HG02763 (cell line): ENCODE measurements at regions not wholly inside any gene's neighbourhood (a gene's known extent, or its start where the extent isn't known, plus 50 kb on each side); places are given as distances from the start of the nearest gene placed in this dataset.
"Not testable (repeated sequence)": the region's sequence is repeated elsewhere in the genome, so short reads cannot be mapped to it uniquely, and the experiment has no call there.

Source experiments
- ATAC-seq: cut with Tn5 transposase; IDR thresholded peaks from one replicate; pipeline ENCODE4 v1.9.1; 2021; ENCODE audit warnings: mild to moderate bottlenecking, moderate library complexity; ENCODE audit not compliant: unreplicated experiment

DNA sequence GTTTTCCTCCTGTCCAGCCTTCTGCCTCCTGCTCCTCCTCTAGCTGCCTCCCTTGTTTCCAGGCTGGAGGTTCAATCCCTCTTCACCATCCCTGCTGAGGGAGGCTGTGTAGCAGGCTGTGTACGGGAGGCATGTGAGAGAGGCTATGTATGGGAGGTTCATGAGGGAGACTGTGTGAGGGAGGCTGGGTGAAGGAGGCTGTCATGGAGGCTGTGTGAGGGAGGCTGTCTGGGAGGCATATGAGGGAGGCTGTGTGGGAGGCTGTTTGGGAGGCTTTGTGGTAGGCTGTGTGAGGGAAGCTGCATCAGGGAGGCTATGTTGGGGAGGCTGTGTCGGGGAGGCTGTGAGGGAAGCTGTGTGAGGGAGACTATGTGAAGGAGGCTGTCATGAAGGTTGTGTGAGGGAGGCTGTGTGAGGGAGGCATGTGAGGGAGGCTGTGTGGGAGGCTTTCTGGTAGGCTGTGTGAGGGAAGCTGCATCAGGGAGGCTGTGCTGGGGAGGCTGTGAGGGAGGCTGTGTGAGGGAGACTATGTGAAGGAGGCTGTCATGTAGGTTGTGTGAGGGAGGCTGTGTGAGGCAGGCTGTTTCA lies 123.7 kb upstream of the RNF32 start:
- ATAC-seq: no peak

DNA sequence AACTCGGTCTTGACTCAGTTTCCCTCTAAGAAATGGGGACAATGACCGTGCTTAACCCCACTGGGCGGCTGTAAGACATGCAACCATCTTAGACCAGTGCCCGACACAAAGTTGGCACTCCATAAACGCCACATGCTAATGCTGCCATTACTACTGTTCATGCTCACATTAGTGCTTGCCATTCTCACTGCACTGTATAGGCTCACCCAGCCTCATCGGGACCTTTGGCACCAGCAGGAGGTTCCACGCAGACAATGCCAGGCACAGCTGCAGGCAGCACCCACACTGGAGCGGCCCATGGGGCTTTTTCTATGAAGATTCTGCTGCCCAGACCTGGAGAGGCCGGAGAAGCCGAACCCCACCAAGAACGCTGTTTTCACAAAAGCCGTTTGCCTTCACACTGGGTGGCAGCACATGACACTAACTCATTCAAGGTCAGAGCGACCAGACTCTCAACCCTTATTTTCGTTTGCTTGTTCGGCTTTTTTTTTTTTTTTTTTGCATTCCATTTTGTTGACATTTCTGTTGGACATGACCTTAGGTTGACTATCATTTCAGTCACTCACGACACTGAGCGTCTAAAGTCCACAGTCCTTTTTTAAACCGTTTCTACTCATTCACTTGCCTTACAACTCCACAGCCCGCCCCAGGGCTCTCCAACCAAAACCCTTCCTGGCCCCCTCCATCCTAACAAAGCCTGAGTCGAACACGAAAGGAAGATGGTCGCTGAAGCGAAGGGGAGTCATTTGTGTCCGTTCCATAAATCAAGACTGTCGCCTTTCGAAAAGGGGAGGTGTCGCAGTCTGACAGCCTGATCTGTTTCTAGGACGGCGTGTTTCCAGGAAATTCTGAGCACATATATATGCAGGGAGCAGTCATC lies 124.4 kb upstream of the RNF32 start:
- no peak for ATAC-seq

DNA sequence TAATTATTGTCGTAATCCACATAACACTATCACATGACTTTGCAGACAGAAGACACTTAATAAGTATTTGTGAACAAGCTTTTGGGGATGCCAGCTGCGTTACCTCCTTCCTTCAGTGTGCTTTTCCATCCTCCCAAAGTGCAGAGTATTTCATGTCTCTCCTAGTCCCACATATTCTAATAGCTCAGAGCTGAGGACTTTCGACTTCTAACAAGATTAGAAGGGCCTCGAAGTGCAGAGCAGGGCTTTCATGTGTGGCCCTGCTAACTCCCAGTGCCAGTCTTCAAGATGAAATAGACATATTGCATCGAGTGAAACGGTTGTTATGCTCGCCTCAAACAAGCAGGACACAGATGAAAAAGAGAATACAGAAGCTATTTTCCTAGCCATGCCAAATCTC lies 125.7 kb upstream of the RNF32 start:
- no peak for ATAC-seq

DNA sequence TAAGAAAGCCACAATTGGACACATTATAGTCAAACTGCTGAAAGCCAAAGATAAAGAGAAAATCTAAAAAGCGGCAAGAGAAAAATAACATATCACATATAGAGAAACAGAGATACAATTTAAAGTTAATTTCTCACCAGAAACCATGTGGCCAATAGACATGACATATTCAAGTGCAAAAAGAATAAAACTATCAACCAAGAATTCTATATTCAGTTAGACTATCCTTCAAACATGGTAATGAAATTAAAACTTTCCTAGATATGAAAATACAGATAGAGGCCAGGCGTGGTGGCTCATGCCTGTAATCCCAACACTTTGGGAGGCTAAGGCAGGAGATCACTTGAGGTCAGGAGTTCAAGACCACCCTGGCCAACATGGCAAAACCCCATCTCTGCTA lies 129.1 kb upstream of the RNF32 start:
- no peak for ATAC-seq

- no peak for ATAC-seq
Measured at GRCh38 chr7:156510966-156511365, 129.6 kb upstream of the RNF32 start.

- ATAC-seq: no peak
Measured at GRCh38 chr7:156509216-156509615, 131.4 kb upstream of the RNF32 start.

DNA sequence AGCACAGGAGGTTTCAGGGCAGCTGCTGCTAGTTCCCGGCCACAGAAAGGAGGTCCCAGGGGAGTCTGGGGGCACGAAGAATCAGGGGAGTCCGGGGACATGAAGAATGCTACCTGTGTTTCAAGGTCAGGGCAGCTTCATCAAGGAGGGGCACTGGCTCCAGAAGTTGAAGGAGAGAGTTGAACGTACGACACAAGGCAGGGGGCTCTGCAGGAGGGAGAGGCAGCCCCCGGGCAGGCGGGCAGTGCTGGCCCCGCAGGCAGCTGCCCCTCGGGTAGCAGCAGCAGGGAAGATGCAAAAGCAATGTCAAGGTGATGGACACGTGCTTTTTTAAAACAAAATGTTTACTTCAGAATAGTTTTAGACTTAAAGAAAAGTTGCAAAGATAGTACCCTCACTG lies 134.7 kb upstream of the RNF32 start:
- no peak for ATAC-seq

DNA sequence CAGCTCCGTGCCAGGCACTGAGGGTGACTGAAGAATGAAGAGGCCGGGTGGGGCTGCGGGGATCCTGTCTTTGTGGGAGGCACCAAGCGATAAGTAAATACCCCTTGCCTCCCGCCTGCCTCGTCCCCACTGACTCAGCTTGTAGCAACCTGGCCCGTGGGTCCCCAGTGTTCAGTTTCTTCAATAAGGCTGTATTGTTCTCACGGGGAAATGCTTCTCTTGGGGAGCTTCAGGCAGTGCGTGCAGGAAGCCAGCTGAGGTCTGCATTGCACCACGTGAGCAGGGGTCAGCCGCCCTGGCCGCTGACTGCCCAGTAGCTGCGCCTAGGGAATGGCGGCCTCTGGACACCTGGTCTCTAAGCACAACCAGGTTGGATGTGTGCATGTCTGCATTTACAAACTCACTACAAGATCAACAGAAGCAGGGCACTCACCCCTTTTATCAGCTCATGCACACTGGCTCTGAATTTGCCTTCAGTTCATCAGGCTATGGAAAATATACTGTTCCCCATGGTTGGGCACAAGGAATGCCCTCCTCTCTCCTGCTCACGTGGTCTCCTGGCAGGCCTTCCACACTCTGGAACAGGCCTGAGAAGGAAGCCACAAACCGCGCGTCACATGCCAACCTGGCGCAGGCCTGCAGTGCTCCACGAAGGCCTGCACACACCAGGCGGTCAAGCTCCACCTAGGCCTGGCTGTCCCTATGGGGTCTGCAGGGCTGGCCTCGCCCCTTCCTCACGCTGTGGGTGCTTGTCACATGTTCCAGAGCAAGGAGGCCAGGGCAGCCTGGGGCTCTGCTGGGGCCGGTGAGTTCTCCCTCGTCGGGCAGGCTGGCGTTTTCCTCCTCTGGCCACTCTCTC lies 135.7 kb upstream of the RNF32 start:
- no peak for ATAC-seq

- no peak for ATAC-seq
Measured at GRCh38 chr7:156504006-156504405, 136.6 kb upstream of the RNF32 start.

- ATAC-seq: no peak
Measured at GRCh38 chr7:156503196-156503595, 137.4 kb upstream of the RNF32 start.

- not testable (repeated sequence) for ATAC-seq
Measured at GRCh38 chr7:156501815-156502214, 138.8 kb upstream of the RNF32 start.

DNA sequence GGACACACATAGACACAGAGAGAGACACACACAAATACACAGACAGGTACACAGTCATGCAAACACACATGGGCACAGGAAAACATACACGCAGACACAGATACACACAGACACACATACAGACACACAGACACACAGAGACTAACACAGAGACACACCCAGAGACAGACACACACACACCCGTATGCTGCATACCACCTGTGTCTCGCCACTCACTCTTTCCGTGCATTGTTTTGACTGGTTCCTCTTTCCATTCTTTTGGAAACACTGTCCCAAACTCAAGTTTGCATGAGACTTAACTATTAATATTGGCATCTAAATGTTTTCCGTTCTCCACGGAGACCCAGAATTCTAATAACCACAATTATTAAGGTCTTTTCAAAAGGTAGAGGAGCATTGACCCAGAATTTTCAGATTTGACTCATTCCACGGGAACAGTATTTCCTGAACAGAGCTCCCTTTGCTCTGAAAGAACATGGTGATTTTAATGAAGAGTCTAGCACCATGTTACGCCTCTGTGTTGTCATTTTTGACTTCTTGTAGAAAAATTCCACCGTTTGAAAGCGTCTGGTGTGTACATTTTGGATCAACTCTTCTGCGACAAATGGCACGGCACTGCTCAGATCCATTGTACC lies 141.2 kb upstream of the RNF32 start:
- ATAC-seq: no peak

DNA sequence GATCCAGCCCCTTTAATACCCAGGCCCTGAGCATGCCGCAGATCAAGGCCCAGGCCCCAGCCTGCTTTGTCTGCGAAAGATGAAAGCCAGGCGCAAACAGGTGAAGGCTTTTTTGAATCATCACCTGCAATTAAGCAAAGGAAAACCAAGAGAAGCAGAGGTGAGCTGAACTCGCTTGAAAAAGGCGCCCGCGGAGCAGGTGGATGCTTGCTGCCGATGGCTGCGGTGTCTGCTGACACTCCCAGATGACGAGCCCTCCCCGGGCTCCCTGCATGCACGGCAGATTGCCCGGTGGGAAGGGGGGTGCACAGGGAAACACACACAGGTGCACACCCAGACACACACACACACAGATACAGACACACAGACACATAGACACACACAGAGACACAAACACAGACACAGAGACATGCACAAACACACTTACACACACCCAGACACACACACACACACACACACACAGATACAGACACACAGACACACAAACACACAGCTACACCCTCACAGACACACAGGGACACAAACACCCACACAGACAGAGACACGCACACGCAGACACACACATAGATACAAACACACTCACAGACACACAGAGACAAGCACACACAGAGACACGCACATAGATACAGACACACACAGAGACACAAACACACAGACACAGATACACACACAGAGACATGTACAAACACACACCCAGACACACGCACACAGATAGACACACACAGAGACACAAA lies 142.6 kb upstream of the RNF32 start:
- no peak for ATAC-seq

- no peak for ATAC-seq
Measured at GRCh38 chr7:156496865-156497264, 143.7 kb upstream of the RNF32 start.

GRCh38 chr7:156496363-156496769 lies 144.2 kb upstream of the RNF32 start:
- ATAC-seq: no peak

DNA sequence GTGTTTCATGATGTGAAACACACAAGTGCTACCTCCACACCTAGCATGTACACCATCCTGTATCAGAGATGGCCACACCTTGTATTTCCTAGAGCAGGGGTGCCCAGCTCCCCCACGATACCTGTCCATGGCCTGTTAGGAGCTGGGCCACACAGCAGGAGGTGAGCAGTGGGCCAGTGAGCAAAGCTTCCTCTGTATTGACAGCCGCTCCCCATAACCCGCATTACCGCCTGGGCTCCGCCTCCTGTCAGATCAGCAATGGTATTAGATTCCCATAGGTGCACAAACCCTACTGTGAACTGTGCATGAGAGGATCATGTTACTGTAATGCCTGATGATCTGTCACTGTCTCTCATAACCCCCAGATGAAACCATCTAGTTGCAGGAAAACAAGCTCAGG lies 145.6 kb upstream of the RNF32 start:
- ATAC-seq: no peak

- ATAC-seq: no peak
Measured at GRCh38 chr7:156493942-156494341, 146.6 kb upstream of the RNF32 start.

DNA sequence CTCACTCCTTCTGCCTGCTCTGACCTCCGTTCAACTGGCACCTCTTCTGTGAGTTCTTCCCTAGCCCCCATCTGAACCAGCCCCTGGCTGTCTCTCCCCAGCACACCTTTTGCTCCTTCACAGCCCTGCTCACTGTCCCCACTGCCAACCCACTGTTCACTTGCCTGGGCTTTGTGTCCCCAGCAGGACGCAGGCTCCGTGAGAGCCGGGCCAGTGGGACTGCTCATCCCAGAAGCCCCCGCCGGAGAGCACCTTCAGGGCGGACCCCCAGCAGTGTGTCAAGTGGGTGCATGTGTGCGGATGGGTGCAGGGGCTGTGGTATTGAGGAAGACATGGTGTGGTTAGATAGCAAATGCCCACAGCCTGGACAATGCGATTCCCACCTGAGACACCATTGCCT lies 148.4 kb upstream of the RNF32 start:
- ATAC-seq: no peak

- no peak for ATAC-seq
Measured at GRCh38 chr7:156491435-156491834, 149.1 kb upstream of the RNF32 start.

DNA sequence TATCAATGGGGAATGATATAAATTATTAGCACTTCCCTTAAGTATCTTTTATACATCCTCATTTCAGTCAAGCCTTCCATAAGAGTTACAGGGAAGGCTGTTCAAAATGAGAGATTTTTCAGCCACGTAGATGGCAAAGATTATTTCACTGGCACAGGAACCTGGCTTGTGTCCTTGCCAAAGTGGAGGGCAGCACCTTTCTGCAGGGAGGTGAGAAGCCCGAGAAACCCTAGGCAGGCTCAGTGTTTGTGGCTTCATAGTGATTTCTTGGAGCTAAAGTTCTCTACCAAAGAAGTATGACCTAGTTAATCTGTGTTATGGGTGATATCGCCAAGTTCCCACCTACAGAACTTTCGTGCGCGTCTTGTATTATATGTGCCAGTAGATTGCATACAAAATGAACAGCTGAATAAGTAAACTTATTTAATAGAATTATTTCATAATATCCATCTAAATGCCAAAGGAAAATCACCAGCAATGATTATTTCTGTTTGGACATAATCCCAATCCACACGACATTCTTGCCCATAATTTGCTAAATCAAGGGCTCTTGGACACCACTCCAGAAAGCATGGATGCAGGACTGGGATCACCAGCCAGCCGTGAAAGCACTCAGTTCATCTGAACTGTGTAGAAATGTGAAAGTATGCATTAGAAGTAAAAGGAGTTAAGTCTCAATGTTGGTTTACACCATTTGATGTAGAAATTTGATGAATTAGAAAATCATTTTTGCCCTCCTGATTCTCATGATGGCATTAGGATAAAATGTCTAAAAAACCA lies 150.4 kb upstream of the RNF32 start:
- ATAC-seq: no peak
